ENCODE measurements at regions not wholly inside any gene's neighbourhood (a gene's known extent, or its start where the extent isn't known, plus 50 kb on each side); places are given as distances from the start of the nearest gene placed in this dataset.
"Not testable (repeated sequence)": the region's sequence is repeated elsewhere in the genome, so short reads cannot be mapped to it uniquely, and the experiment has no call there.

GRCh38 chr4:137393044-137393443 is 139.2 kb downstream of the PCDH18 start:
- DNase-seq, result peak; percentile 77

GRCh38 chr4:137390707-137391106 is 141.6 kb downstream of the PCDH18 start:
- no peak for DNase-seq

DNA sequence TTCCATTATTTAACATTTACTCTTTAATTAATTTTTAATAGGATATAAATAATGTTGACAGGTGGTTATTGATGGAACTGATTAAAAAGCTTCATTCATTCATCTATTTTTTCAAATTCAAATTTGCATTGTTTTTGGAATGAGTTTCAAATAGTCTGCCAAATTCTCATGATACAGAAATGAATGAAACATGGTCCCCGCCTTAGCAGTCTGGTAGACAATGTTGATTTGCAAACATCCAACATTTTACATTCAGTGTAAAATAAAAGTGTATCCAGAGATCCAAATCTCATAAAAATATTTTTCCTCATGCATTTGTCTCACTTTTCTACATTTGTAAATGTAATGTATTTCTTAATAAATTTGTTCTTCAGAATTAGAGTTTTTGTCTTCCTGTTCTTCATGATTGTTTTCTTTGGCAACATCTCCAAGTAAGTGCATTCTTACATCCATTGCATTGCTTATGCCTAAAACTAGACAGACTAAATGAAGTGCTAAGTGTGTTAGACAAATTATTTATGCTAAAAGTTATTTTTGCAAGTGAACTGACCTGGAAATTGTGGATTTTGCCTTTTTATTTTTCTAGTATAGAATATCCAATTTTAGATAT is 142.3 kb downstream of the PCDH18 start:
- no peak for DNase-seq

DNA sequence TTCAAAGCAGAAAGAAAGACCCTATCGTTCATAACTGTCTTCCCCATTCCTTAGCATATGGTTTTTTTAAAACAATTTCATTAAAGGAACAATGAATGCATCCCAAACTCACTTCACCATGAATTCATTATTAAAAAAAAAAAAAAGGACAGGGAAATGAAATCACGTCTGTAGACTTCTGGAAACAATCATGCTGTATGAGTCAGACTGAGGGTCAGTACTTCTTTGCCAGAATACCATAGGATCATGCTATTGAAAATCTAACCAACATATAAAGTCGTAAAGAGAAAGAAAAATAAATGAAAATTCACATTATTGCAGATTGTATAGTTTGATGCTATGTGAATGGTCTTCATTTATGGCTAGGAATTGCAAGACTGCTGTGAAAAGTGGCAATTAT is 144.4 kb downstream of the PCDH18 start:
- no peak for DNase-seq

DNA sequence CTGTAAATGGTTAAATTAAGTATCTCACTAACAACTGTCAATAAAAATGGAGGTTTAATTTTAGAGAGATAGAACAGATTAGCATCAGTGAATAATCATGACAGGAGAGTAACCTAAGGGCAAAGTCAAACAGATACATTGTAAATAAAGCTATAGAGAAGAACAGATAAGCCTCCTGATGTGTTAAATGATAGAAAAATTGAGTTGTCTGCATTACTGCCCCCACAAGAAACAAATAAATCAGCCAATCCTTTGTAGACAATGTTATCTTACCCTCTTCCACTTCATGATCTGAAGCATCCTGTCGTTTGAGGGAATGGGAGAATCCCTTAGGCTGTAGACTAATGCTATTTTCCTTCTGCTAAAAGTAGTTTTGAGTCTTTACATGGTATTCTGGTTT is 147.8 kb downstream of the PCDH18 start:
- DNase-seq, result no peak

- DNase-seq, result peak; percentile 43
These were observed 153.5 kb downstream of the PCDH18 start for GRCh38 chr4:137378821-137379220.

DNA sequence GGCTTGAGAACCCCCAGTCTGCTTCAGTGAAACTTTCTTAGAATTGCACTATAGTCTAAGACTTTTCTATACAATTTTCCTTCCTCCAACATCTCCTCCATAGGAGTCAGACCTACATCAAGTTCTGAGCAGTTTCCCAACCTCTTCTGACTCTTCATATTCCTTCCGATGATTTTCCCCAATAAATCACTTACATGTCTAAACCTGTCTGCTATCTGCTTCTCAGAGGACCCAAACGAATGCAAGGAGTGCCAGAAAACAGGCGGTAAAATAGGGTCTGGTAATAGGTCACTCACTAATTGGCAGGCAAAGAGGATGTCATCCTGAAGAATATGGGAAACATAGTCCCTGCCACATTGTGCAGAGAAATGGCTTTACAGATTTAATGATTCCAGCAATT is 153.9 kb downstream of the PCDH18 start:
- no peak for DNase-seq

DNA sequence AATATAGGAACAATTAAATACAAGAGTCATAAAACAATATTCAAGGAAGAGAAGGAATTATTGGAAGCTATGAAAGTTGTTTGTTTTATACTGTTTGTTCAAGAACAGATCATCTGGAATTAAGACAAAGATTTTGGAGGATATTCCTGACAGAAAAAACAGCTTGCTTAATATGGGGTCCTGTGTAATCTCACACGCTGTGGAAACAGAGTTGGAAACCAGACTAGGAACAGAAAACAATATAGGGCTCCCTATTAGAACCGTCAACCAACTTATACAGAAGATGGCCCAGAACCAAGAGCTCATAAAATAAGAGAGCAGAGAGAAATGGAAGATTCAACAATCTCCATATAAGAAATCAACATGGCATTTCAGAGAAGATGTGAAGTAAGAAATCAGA is 156.0 kb downstream of the PCDH18 start:
- no peak for DNase-seq

GRCh38 chr4:137375111-137375850 is 157.0 kb downstream of the PCDH18 start:
- no peak for DNase-seq

- DNase-seq, result no peak
These were observed 161.6 kb downstream of the PCDH18 start for GRCh38 chr4:137370679-137371078.

DNA sequence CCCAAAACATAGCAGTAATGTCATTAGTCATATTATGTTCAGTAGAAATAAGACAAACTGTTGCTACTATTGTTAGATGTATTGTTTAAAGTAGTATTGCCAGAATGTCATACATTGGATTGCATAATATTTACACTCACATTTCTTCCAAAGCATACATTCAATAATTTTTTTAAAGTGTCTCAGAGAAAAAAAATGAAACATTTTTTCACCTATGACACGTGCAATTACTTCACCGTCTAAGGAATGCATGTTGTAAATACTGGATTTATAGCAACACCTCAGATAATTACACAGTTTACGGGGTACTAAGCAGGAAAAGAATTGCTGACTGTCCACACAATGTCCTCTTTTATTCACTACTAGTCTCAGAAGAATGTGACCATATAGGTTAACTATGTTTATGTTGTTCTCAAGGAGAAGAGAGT is 162.1 kb downstream of the PCDH18 start:
- DNase-seq, result no peak

DNA sequence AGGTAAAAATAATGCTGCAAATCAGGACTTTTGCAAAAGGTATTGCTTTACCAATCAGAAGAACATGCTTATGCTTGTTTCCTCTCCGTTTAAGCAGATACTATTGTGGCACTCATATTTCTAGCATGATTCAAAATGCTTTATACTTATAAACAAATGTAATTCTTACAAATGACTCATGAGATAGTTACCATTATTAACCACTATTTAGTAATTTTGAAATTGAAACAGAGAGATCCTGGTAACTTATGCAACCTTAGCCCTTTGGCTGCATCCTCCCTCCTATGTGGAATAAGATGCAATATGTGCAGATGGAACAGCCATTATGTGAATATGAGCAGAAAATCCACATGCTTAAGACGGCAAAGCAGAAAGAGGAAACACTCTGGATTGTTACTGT is 164.7 kb downstream of the PCDH18 start:
- no peak for DNase-seq

DNA sequence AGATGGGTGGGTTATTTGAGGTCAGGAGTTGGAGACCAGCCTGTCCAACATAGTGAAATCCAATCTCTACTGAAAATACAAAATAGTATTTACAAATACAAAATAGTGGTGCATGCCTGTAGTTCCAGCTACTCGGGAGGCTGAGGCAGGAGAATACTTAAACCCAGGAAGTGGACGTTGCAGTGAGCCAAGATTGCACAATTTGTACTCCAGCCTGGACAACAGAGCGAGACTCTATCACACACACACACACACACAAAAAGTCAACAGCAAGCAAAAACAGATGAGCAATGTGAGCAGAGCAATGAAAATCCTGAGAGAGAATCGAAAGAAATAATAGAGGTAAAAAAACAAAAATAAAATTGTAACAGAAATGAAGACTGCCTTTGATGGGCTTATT is 168.8 kb downstream of the PCDH18 start:
- DNase-seq, result no peak

DNA sequence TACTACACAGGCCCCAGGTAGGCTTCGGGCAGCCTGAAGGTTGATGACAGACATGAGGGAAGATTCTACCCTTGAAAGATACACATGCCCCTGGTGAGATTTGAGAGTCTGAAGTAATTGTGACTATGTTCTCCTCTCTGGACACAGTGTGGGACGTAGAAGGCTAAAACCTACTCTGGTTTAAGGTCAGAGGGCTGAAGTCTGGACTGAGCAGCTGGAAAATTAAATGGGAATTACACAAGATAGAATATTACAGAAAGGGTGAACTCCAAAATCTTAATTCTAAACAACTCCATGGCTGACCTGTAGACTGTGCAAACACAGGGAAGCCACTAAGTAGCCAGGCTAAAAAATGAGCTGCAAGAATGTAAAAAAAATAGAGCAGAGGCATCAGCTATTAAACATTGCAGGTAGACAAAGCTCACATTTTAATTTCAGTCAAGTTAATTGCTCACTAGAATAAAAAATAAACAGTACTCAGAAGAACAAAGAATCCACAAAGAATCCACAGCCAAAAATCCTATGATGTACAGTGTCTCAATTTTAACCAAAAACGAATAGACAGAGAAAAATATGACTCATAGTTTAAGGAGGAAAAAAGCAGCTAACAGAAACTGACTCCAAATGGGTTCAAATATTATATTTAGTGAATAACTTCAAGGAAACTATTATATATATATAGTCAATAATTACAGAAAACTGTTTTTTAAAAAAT is 170.4 kb downstream of the PCDH18 start:
- DNase-seq, result no peak

DNA sequence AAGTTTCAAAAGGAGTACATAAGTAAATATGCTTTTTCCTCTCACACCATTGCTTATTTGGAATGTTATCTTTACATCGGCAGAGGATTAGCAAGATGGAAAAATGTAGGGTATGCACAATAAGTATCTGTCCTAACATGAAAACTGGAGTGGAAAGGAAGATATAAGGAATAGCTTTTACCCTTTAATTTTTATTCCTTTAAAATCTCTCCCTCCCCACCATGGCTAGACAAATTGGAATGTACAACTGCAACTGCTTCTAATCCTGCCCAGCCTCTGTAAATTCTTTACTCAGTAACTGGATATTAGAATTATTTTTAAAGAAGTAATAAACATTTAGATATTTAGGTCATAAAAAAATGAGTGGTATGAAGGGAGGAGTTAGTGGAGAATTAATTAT is 171.5 kb downstream of the PCDH18 start:
- DNase-seq, result no peak

- DNase-seq, result peak; percentile 51
These were observed 172.5 kb downstream of the PCDH18 start for GRCh38 chr4:137359691-137360315.

- not testable (repeated sequence) for DNase-seq
These were observed 177.7 kb downstream of the PCDH18 start for GRCh38 chr4:137354562-137354961.

- DNase-seq, result no peak
These were observed 184.9 kb downstream of the PCDH18 start for GRCh38 chr4:137347371-137347770.

DNA sequence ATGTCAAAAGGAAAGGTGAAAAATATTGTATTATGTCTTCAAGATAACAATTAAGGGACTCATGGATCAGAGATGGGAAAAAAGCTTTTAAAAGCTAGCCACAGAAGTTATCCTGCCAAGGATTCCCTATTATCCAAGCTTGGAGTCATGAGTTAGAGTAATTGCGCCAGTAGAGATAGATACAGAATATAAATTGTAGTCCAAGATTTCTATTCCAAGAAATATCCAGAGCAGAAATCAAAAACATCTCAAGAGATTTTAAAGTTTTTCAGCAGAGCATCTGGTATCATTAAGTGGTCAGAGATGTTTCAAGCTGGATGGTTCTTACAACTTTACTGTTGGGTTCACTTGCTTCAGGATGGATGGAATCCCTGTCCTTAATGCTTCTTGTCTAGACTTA is 186.7 kb downstream of the PCDH18 start:
- DNase-seq, result no peak

GRCh38 chr4:137343221-137343620 is 189.1 kb downstream of the PCDH18 start:
- DNase-seq, result no peak

DNA sequence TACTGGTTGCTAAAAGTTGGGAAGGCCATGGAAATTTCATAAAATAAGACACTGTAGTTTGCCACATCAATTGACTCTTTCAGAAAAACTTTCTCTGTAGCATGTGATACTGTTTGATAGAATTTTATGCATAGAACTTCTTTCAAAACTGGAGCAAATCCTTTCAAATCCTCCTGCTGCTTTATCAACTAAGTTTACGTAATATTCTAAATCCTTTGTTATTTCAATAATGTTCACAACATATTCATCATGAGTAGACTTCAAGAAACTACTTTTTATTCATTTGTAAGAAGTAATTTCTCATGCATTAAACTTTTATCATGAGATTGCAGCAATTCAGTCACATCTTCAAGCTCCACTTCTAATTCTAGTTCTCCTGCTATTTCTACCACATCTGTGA is 199.3 kb downstream of the PCDH18 start:
- DNase-seq, result no peak

GRCh38 chr4:137312257-137312656 is 220.0 kb downstream of the PCDH18 start:
- DNase-seq, result no peak

DNA sequence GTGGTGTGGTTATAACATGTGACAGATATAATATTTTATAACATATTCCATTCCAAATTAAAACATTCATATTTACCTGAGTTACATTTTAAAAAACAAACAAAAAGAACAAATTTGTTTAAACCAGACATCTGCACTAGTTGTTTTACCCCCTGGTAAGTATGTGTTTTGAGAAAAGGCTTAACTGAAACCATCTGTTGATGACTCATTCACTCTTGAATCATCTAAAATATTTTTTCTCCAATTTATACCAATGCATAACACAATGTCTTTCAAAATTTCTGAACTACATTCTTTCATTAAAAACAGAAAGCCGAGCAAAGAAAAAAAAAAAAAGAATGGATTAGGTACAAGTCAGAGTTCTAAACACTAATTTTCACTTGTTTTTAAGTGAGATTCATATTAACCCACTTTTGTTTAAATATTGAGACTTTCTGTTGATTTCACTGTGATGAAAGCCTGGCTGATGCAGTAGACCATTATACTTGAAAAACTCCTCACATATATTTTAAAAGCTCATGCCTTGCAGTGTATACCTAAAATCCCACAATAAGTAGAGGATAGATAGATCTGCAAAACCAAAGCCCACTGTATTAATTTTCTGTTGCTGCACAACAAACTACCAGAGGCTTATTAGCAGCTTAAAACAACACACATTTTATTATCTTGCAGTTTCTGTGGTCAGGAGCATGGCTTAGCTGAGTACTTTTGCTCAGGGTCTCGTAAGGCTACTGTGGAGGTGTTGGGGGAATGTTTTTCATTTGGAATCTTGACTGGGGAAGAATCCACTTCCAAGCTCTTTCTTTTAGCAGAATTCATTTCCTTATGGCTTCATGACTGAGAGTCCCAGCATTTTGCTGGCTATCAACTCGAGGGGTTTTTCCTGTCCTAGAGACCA is 221.5 kb downstream of the PCDH18 start:
- DNase-seq, result no peak

Data from left hindlimb (tissue), 1 donor.